ENCODE measurements at regions not wholly inside any gene's neighbourhood (a gene's known extent, or its start where the extent isn't known, plus 50 kb on each side); places are given as distances from the start of the nearest gene placed in this dataset.

DNA sequence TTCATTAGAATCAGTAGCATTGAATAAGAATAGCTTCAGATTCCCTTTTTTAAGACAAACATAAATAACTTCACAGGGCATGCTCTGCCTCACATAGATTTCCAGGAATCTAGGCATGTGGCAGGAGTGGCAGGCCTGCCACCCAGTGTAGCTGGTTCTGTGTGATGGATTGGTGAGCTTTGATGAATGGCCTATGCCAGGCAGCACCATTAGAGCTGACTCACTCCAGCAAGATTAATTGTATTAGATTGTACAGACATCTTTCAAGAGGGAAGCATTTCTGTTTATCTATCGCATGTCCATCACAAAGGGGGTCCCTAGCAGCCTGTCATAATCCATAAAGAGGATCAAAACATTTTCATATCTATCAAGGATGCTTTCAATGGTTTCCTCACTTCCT lies 71.9 kb downstream of the NAA11 start:
- Mint-ChIP-seq H3K27ac (no peak overlapping the region), H3K4me1 (ENCODE audit: low read depth) (no peaks in the 10 kb centered on the region), H3K4me3 (ENCODE audit: low read depth) (no peak overlapping the region), H3K27me3 (no peaks in the 10 kb centered on the region), H3K9me3 (ENCODE audit: low read depth) (peaks cover 4% of the 10 kb centered on the region), H3K36me3 (ENCODE audit: insufficient read depth) (no peaks in the 10 kb centered on the region)
- TF ChIP-seq, protein P1, sequence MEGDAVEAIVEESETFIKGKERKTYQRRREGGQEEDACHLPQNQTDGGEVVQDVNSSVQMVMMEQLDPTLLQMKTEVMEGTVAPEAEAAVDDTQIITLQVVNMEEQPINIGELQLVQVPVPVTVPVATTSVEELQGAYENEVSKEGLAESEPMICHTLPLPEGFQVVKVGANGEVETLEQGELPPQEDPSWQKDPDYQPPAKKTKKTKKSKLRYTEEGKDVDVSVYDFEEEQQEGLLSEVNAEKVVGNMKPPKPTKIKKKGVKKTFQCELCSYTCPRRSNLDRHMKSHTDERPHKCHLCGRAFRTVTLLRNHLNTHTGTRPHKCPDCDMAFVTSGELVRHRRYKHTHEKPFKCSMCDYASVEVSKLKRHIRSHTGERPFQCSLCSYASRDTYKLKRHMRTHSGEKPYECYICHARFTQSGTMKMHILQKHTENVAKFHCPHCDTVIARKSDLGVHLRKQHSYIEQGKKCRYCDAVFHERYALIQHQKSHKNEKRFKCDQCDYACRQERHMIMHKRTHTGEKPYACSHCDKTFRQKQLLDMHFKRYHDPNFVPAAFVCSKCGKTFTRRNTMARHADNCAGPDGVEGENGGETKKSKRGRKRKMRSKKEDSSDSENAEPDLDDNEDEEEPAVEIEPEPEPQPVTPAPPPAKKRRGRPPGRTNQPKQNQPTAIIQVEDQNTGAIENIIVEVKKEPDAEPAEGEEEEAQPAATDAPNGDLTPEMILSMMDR (IDR thresholded peaks at IDR 0.05; ENCODE audit: unreplicated experiment): no peak
- no peak for DNase-seq (ENCODE audit: low spot score, unreplicated experiment)

DNA sequence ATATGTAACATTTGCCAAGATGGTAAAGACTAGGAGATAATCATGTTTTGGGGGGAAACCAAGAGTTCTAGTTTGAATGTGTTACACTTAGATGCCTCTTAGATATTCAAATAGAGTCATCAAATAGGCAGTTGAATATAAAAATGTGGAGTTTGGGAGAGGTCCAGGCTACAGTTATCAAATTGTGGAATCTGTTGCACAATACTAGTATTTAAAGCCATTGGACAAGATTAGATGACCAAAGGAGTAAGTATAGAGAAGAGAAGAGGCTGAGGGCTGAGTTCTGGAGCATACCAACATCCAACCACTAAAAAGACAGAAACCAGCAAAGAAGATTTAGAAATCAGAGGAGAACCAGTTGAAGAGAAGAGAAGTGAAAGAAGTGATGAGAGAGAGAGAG lies 72.7 kb downstream of the NAA11 start:
- Mint-ChIP-seq H3K4me1 (ENCODE audit: low read depth) (no peaks in the 10 kb centered on the region), H3K27ac (no peak overlapping the region), H3K27me3 (no peaks in the 10 kb centered on the region), H3K9me3 (ENCODE audit: low read depth) (peaks cover 4% of the 10 kb centered on the region), H3K36me3 (ENCODE audit: insufficient read depth) (no peaks in the 10 kb centered on the region), H3K4me3 (ENCODE audit: low read depth) (no peak overlapping the region)
- DNase-seq (ENCODE audit: low spot score, unreplicated experiment): no peak
- TF ChIP-seq, protein P1 (IDR thresholded peaks at IDR 0.05; ENCODE audit: unreplicated experiment): no peak

DNA sequence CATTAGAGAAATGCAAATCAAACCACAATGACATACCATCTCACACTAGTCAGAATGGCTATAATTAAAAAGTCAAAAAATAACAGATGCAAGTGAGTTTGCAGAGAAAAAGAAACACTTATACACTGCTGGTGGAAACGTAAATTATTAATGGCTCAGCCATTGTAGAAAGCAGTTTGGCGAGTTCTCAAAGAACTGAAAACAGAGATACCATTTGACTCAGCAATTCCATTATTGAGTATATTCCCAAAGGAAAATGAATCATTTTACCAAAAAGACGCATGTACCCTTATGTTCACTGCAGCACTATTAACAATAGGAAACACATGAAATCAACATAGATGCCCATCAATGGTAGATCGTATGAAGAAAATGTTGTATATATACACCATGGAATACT lies 75.0 kb downstream of the NAA11 start:
- no peak for DNase-seq (ENCODE audit: low spot score, unreplicated experiment)
- H3K4me3 Mint-ChIP-seq (ENCODE audit: low read depth): no peak overlapping the region
- H3K9me3 Mint-ChIP-seq (ENCODE audit: low read depth): peaks cover 4% of the 10 kb centered on the region
- peaks cover 1% of the 10 kb centered on the region for H3K4me1 Mint-ChIP-seq (ENCODE audit: low read depth)
- TF ChIP-seq, protein P1 (IDR thresholded peaks at IDR 0.05; ENCODE audit: unreplicated experiment): no peak
- H3K36me3 Mint-ChIP-seq (ENCODE audit: insufficient read depth): peaks cover 1% of the 10 kb centered on the region
- no peak overlapping the region for H3K27ac Mint-ChIP-seq
- H3K27me3 Mint-ChIP-seq: no peaks in the 10 kb centered on the region

DNA sequence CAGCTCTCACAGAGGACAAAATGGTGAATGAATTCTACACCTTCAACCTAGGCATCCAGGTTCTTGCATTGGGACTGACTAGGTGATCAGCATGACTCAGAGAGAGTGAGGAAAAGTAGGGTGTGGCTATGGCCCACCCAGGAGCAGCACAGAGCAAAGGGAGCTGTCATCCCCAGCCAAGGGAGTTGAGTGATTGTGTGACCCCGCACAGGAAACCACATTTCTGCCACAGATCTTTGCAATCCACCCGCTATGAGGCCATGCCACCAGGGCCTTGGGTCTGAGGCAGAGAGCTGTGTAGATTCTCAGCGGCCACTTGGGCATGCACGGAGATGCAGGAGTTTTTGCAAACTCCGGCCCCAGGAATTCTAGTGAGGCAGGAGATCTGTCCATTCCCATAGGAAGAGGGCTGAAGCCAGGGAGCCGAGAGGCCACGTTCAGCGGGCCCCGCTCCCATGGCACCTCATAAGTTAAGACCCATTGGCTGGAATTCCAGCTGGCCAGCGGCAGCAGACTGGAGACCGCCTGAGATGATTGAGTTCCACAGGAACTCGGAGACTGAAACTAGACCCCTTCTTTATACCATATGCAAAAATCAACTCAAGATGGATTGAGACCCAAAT lies 75.9 kb downstream of the NAA11 start:
- peaks cover 4% of the 10 kb centered on the region for H3K9me3 Mint-ChIP-seq (ENCODE audit: low read depth)
- H3K4me1 Mint-ChIP-seq (ENCODE audit: low read depth): peaks cover 2% of the 10 kb centered on the region
- TF ChIP-seq, protein P1 (IDR thresholded peaks at IDR 0.05; ENCODE audit: unreplicated experiment): no peak
- H3K4me3 Mint-ChIP-seq (ENCODE audit: low read depth): no peak overlapping the region
- no peak for DNase-seq (ENCODE audit: low spot score, unreplicated experiment)
- no peak overlapping the region for H3K27ac Mint-ChIP-seq
- no peaks in the 10 kb centered on the region for H3K27me3 Mint-ChIP-seq
- H3K36me3 Mint-ChIP-seq (ENCODE audit: insufficient read depth): peaks cover 2% of the 10 kb centered on the region

DNA sequence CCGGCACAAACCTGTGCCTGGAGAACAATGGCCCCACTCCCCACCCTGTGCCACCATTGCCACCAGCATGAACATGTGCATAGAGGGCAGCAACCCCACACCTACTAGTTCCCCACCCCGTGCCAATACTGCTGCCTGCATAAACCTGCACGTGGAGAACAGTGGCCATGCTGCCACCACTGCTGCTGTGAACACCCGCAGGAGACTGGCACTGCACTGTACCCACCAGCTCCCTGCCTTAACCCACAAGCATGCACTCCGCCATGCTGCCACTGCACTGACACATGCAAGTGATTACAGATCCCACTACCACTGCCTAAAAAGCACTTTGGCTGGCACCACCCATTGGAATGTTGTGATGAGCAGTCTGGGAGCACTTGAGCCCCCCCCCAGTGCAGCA lies 77.3 kb downstream of the NAA11 start:
- DNase-seq (ENCODE audit: low spot score, unreplicated experiment): no peak
- H3K4me1 Mint-ChIP-seq (ENCODE audit: low read depth): peaks cover 2% of the 10 kb centered on the region
- H3K4me3 Mint-ChIP-seq (ENCODE audit: low read depth): no peak overlapping the region
- H3K27ac Mint-ChIP-seq: no peak overlapping the region
- H3K9me3 Mint-ChIP-seq (ENCODE audit: low read depth): peaks cover 4% of the 10 kb centered on the region
- peaks cover 2% of the 10 kb centered on the region for H3K36me3 Mint-ChIP-seq (ENCODE audit: insufficient read depth)
- TF ChIP-seq, protein P1 (IDR thresholded peaks at IDR 0.05; ENCODE audit: unreplicated experiment): no peak
- no peaks in the 10 kb centered on the region for H3K27me3 Mint-ChIP-seq

All from progenitor cell of endocrine pancreas (in vitro differentiated cells).